ENCODE measurements at regions not wholly inside any gene's neighbourhood (a gene's known extent, or its start where the extent isn't known, plus 50 kb on each side); places are given as distances from the start of the nearest gene placed in this dataset.

- Histone ChIP-seq H3K9ac (replicated peaks; ENCODE audit: extremely low read depth, insufficient read depth, low read length) (no peak overlapping the region), H3K9me1 (replicated peaks; ENCODE audit: control insufficient read depth, extremely low read depth, insufficient read depth, low read length) (no peaks in the 10 kb centered on the region), H3K9me3 (replicated peaks; ENCODE audit: control insufficient read depth, insufficient read depth, low read length) (no peaks in the 10 kb centered on the region), H3K36me3 (ENCODE audit: control insufficient read depth in 2 of 2, extremely low read depth in 1 of 2, insufficient read depth in 2 of 2, low read length in 2 of 2) (no peaks in the 10 kb centered on the region), H4K20me1 (replicated peaks; ENCODE audit: control insufficient read depth, extremely low read depth, insufficient read depth, low read length) (no peaks in the 10 kb centered on the region), H3K4me1 (ENCODE audit: control insufficient read depth, extremely low read depth, insufficient read depth, low read length) (no peaks in the 10 kb centered on the region), H3K4me2 (ENCODE audit: insufficient read depth, low read length) (no peak overlapping the region), H3K79me2 (ENCODE audit: control insufficient read depth, insufficient read depth, low read length) (no peaks in the 10 kb centered on the region), H3K4me3 (replicated peaks in 1 of 3; ENCODE audit: insufficient read depth in 1 of 3, low read depth in 1 of 3, low read length in 3 of 3) (no peak overlapping the region), H2AFZ (ENCODE audit: low read depth, low read length) (no peak overlapping the region), H3K27me3 (ENCODE audit: control insufficient read depth in 2 of 2, insufficient read depth in 2 of 2, low read length in 2 of 2) (no peaks in the 10 kb centered on the region), H3K27ac (ENCODE audit: insufficient read depth, low read depth, low read length) (no peak overlapping the region)
- FAIRE-seq, result no peak
- CTCF ChIA-PET, result no interaction called here
- BruUV-seq (replicated peaks), result no TSS peak
- POLR2A ChIA-PET, result no interaction called here
- dilution Hi-C loops (cut with MboI; ENCODE audit: extremely low pct_ligation_motif_present, low sequenced_read_pairs) (no loop called here), intact Hi-C loops (cut with micrococcal nuclease) (no loop called here)
- TF ChIP-seq FOS (IDR thresholded peaks at IDR 0.05; ENCODE audit: borderline replicate concordance, insufficient read depth, low read length) (no peak), POLR2A (IDR thresholded peaks at IDR 0.05; ENCODE audit: low read depth, low read length) (no peak)
- DNase-seq (ENCODE audit: low read depth, low spot score), result no peak
Observed at GRCh38 chr13:82674546-82674945, 1207.7 kb downstream of the SLITRK1 start.

DNA sequence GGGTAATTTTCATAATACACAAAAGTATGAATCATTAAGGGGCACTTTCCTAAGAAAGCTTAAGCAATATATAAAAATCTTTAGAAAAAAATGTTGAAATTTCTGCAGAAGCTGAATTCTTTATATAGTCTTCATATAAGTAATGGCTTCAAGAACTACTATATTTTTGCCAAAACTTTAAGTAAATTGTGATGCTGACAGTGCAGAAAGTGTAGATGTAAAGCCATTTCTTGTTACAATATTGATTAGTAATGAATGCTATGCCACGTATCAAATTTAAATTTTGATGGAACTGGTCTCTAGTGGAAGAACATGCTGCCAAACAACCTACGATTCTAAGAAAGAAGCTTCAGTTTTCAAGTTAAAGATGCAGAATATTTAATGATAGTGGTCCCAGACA lies 1210.0 kb downstream of the SLITRK1 start:
- no peak for FAIRE-seq
- Histone ChIP-seq H3K4me2 (ENCODE audit: insufficient read depth, low read length) (no peak overlapping the region), H3K27ac (ENCODE audit: insufficient read depth, low read depth, low read length) (no peak overlapping the region), H3K4me3 (replicated peaks in 1 of 3; ENCODE audit: insufficient read depth in 1 of 3, low read depth in 1 of 3, low read length in 3 of 3) (no peak overlapping the region), H3K9me1 (replicated peaks; ENCODE audit: control insufficient read depth, extremely low read depth, insufficient read depth, low read length) (no peaks in the 10 kb centered on the region), H3K9ac (replicated peaks; ENCODE audit: extremely low read depth, insufficient read depth, low read length) (no peak overlapping the region), H3K9me3 (replicated peaks; ENCODE audit: control insufficient read depth, insufficient read depth, low read length) (no peaks in the 10 kb centered on the region), H3K4me1 (ENCODE audit: control insufficient read depth, extremely low read depth, insufficient read depth, low read length) (no peaks in the 10 kb centered on the region), H2AFZ (ENCODE audit: low read depth, low read length) (no peak overlapping the region), H3K79me2 (ENCODE audit: control insufficient read depth, insufficient read depth, low read length) (no peaks in the 10 kb centered on the region), H3K27me3 (ENCODE audit: control insufficient read depth in 2 of 2, insufficient read depth in 2 of 2, low read length in 2 of 2) (no peaks in the 10 kb centered on the region), H3K36me3 (ENCODE audit: control insufficient read depth in 2 of 2, extremely low read depth in 1 of 2, insufficient read depth in 2 of 2, low read length in 2 of 2) (no peaks in the 10 kb centered on the region), H4K20me1 (replicated peaks; ENCODE audit: control insufficient read depth, extremely low read depth, insufficient read depth, low read length) (no peaks in the 10 kb centered on the region)
- DNase-seq (ENCODE audit: low read depth, low spot score), result no peak
- BruUV-seq (replicated peaks), result no TSS peak
- ChIA-PET CTCF (no interaction called here), POLR2A (no interaction called here)
- TF ChIP-seq GATA2 (IDR thresholded peaks at IDR 0.05; ENCODE audit: insufficient read depth, insufficient read length, low read depth, low read length), result no peak
- TF ChIP-seq POLR2A (IDR thresholded peaks at IDR 0.05; ENCODE audit: low read depth, low read length), result no peak
- TF ChIP-seq, protein P1, sequence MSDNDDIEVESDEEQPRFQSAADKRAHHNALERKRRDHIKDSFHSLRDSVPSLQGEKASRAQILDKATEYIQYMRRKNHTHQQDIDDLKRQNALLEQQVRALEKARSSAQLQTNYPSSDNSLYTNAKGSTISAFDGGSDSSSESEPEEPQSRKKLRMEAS (IDR thresholded peaks at IDR 0.05; ENCODE audit: insufficient read depth, insufficient read length), result no peak
- intact Hi-C loops (cut with micrococcal nuclease) (no loop called here), dilution Hi-C loops (cut with MboI; ENCODE audit: extremely low pct_ligation_motif_present, low sequenced_read_pairs) (no loop called here)

All from endothelial cell of umbilical vein (primary cell).